SK-N-SH (cell line): ENCODE measurements at regions not wholly inside any gene's neighbourhood (a gene's known extent, or its start where the extent isn't known, plus 50 kb on each side); places are given as distances from the start of the nearest gene placed in this dataset.

Experiments used
- CTCF ChIA-PET: fragments of 300-600, 350-600 bp; formaldehyde crosslinking; extraction: SDS; loops from one replicate; lab custom pipeline; 2021; lab: Yijun Ruan, JAX
- POLR2A ChIA-PET: fragments of 350-600 bp; sonication (Branson Sonifier 250); formaldehyde crosslinking; extraction: SDS; loops from one replicate; lab custom pipeline; 2020; ENCODE audit warnings: antibody characterized with exemption, inconsistent platforms; lab: Yijun Ruan, JAX
- DNase-seq: peaks from one replicate; pipeline ENCODE4 v3.0.0; 2012
- H2AFZ ChIP-seq: fragments of 200-600 bp; sonication (generic); 2 replicates; pipeline ENCODE4 v1.8.1; 2016; ENCODE audit warnings: antibody characterized with exemption, mild to moderate bottlenecking, low read depth
- H3F3A ChIP-seq: fragments of 200-600 bp; sonication (generic); replicated peaks from 2 replicates; pipeline ENCODE3; 2016; ENCODE audit warnings: antibody characterized with exemption, mild to moderate bottlenecking; ENCODE audit not compliant: insufficient read depth
- H3K27ac ChIP-seq, 2 experiments: fragments of 200-500 bp in 1 of 2; fragments of 200-600 bp in 1 of 2; sonication (Bioruptor generic) in 1 of 2; sonication (generic), shearing (Covaris generic) in 1 of 2; 2 replicates each; pipeline versions ENCODE4 v1.5.1 to v1.6.1; 2014 to 2016; ENCODE audit warnings: low read depth in 2 of 2, inconsistent platforms in 1 of 2, low read length in 1 of 2, mild to moderate bottlenecking in 1 of 2, mixed read lengths in 1 of 2
- H3K27me3 ChIP-seq: fragments of 200-600 bp; sonication (generic), shearing (Covaris generic); 2 replicates; pipeline ENCODE4 v1.6.1; 2016; ENCODE audit warnings: mixed run types; ENCODE audit not compliant: insufficient read depth
- H3K36me3 ChIP-seq, 2 experiments: fragments of 200-500 bp in 1 of 2; fragments of 200-600 bp in 1 of 2; sonication (Bioruptor generic) in 1 of 2; sonication (generic) in 1 of 2; replicated peaks in 1 of 2; 2 replicates each; pipeline versions ENCODE3 to v1.5.1; 2014 to 2016; ENCODE audit warnings: low read length in 1 of 2, mild to moderate bottlenecking in 1 of 2; ENCODE audit not compliant: insufficient read depth in 2 of 2, control insufficient read depth in 1 of 2
- H3K4me1 ChIP-seq, 2 experiments: fragments of 200-500 bp in 1 of 2; fragments of 200-600 bp in 1 of 2; sonication (Bioruptor generic) in 1 of 2; sonication (generic), shearing (Covaris generic) in 1 of 2; 2 replicates each; pipeline versions ENCODE4 v1.5.1 to v1.6.1; 2014 to 2016; ENCODE audit warnings: low read depth in 1 of 2, low read length in 1 of 2, mixed run types in 1 of 2; ENCODE audit not compliant: insufficient read depth in 2 of 2, control insufficient read depth in 1 of 2
- H3K4me2 ChIP-seq: fragments of 200-600 bp; sonication (generic), shearing (Covaris generic); 2 replicates; pipeline ENCODE4 v1.6.1; 2017; ENCODE audit warnings: mixed run types
- H3K4me3 ChIP-seq, 2 experiments: fragments of 200-500 bp in 1 of 2; fragments of 200-600 bp in 1 of 2; sonication (Bioruptor generic) in 1 of 2; sonication (generic), shearing (Covaris generic) in 1 of 2; 2 replicates each; pipeline versions ENCODE4 v1.5.1 to v1.8.1; 2014 to 2016; ENCODE audit warnings: low read depth in 2 of 2, inconsistent platforms in 1 of 2, low read length in 1 of 2, mild to moderate bottlenecking in 1 of 2, mixed read lengths in 1 of 2, moderate library complexity in 1 of 2
- H3K79me2 ChIP-seq: fragments of 200-600 bp; sonication (generic); 2 replicates; pipeline ENCODE4 v1.8.1; 2017; ENCODE audit warnings: mild to moderate bottlenecking; ENCODE audit not compliant: insufficient read depth
- H3K9ac ChIP-seq: fragments of 200-600 bp; sonication (generic); 2 replicates; pipeline ENCODE4 v1.6.1; 2017; ENCODE audit warnings: mixed run types
- H3K9me2 ChIP-seq: fragments of 200-600 bp; sonication (generic); 2 replicates; pipeline ENCODE4 v1.6.1; 2017; ENCODE audit warnings: mixed run types
- H3K9me3 ChIP-seq: fragments of 200-600 bp; sonication (generic); 2 replicates; pipeline ENCODE4 v1.6.1; 2017; ENCODE audit warnings: mixed run types, mild to moderate bottlenecking, moderate library complexity
- H4K20me1 ChIP-seq: fragments of 200-600 bp; sonication (generic); 2 replicates; pipeline ENCODE4 v1.6.1; 2017; ENCODE audit warnings: mild to moderate bottlenecking, mixed run types; ENCODE audit not compliant: insufficient read depth
- CHD2 ChIP-seq: fragments of 150-350 bp; IDR thresholded peaks from 2 replicates; pipeline ENCODE4 v1.6.1; 2018; ENCODE audit warnings: low read length; ENCODE audit not compliant: partially characterized antibody
- ELF1 ChIP-seq: IDR thresholded peaks from 2 replicates; pipeline ENCODE4 v1.4.0; 2012
- EP300 ChIP-seq, 2 experiments: IDR thresholded peaks; 2 replicates each; pipeline versions ENCODE4 v1.4.0 to v1.6.1; 2012; ENCODE audit warnings: borderline replicate concordance in 1 of 2, low read depth in 1 of 2, low read length in 1 of 2
- EZH2phosphoT487 ChIP-seq: fragments of 200-600 bp; sonication (generic); IDR thresholded peaks from 2 replicates; pipeline ENCODE4 v1.6.1; 2017; ENCODE audit warnings: low read depth, mixed run types, mild to moderate bottlenecking, antibody characterized with exemption, moderate library complexity, borderline replicate concordance
- FOSL2 ChIP-seq: IDR thresholded peaks from 2 replicates; pipeline ENCODE4 v1.4.0; 2012; ENCODE audit warnings: low read depth, mild to moderate bottlenecking, moderate library complexity, borderline replicate concordance
- FOXJ3 ChIP-seq: sonication (generic); formaldehyde crosslinking; IDR thresholded peaks from 2 replicates; pipeline ENCODE4 v1.5.1; 2020; ENCODE audit warnings: mild to moderate bottlenecking, missing genetic modification reagents
- FOXM1 ChIP-seq: IDR thresholded peaks from 2 replicates; pipeline ENCODE4 v1.4.0; 2012; ENCODE audit warnings: low read depth, mild to moderate bottlenecking
- GATA2 ChIP-seq: sonication (generic); formaldehyde crosslinking; IDR thresholded peaks from 2 replicates; pipeline ENCODE4 v1.5.0; 2020; ENCODE audit warnings: mild to moderate bottlenecking, missing genetic modification reagents
- MEF2A ChIP-seq: IDR thresholded peaks from 2 replicates; pipeline ENCODE4 v1.4.0; 2012; ENCODE audit warnings: low read depth, borderline replicate concordance
- MXI1 ChIP-seq: IDR thresholded peaks from 2 replicates; pipeline ENCODE4 v1.6.1; 2012; ENCODE audit warnings: mild to moderate bottlenecking, low read depth, low read length, improper control_type of control experiment
- NFIC ChIP-seq: IDR thresholded peaks from 2 replicates; pipeline ENCODE4 v1.4.0; 2012; ENCODE audit warnings: borderline replicate concordance
- NRF1 ChIP-seq: IDR thresholded peaks from 2 replicates; pipeline ENCODE4 v1.6.1; 2012; ENCODE audit warnings: low read depth, mild to moderate bottlenecking, low read length
- POLR2AphosphoS5 ChIP-seq: IDR thresholded peaks from 2 replicates; pipeline ENCODE4 v1.6.1; 2012; ENCODE audit warnings: low read depth, low read length
- RAD21 ChIP-seq: IDR thresholded peaks from 2 replicates; pipeline ENCODE4 v1.6.1; 2012; ENCODE audit warnings: mild to moderate bottlenecking, low read length
- RCOR1 ChIP-seq: fragments of 150-350 bp; IDR thresholded peaks from 2 replicates; pipeline ENCODE4 v1.6.1; 2017; ENCODE audit warnings: antibody characterized with exemption, low read length
- SIN3A ChIP-seq: IDR thresholded peaks from 2 replicates; pipeline ENCODE4 v1.6.1; 2012; ENCODE audit warnings: low read depth, mild to moderate bottlenecking, low read length, moderate library complexity, borderline replicate concordance
- SMC3 ChIP-seq: IDR thresholded peaks from 2 replicates; pipeline ENCODE4 v1.6.1; 2012; ENCODE audit warnings: low read depth, low read length, improper control_type of control experiment
- TAF1 ChIP-seq: IDR thresholded peaks from 2 replicates; pipeline ENCODE4 v1.6.1; 2012; ENCODE audit warnings: low read depth, mild to moderate bottlenecking, low read length, moderate library complexity, borderline replicate concordance
- TEAD4 ChIP-seq: IDR thresholded peaks from 2 replicates; pipeline ENCODE4 v1.4.0; 2012; ENCODE audit warnings: mild to moderate bottlenecking, borderline replicate concordance; ENCODE audit not compliant: insufficient read depth
- YY1 ChIP-seq: IDR thresholded peaks from 2 replicates; pipeline ENCODE4 v1.4.0; 2012; ENCODE audit warnings: low read depth, mild to moderate bottlenecking
- WGBS: methylation state at CpG from one replicate; pipeline ENCODE4 v1.1.6; 2017; ENCODE audit warnings: low lambda C conversion rate; 5-methylcytosine and 5-hydroxymethylcytosine counted together
- TF ChIP-seq, protein P1 (sequence below): IDR thresholded peaks from 2 replicates; pipeline ENCODE4 v1.4.0; 2012; ENCODE audit warnings: low read depth, borderline replicate concordance

DNA sequence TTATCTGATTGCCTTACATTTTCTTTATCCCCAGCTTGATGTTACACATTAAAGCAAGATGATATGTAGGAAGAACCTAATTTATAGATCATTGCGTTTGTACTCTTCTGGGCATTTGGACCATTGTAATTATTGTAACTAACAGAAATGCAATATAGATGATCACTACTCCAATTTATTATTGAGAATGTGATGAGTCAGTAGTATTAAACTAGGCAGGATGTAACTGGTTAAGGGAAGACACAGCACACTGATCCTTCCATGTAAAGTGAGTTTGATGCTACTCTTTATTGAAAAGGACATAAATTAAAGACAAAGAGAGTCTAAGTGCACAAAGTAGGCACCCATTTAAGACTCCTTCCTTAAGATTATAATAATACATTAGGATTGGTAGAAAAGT is 223.8 kb downstream of the KIF2B start:
- H3K36me3 ChIP-seq = no peaks in the 10 kb centered on the region
- H3F3A ChIP-seq = no peaks in the 10 kb centered on the region
- ChIA-PET POLR2A (no interaction called here), CTCF (no interaction called here)
- H3K79me2 ChIP-seq = no peaks in the 10 kb centered on the region
- H3K9me2 ChIP-seq = 0 out of 2 replicates have a peak, but pooled peaks cover 3% of the 10 kb centered on the region
- no peak for DNase-seq
- no peaks in the 10 kb centered on the region for H4K20me1 ChIP-seq
- H3K9ac ChIP-seq = no peak overlapping the region
- no peak overlapping the region for H3K27ac ChIP-seq
- WGBS = 47% methylated on average over 1 of the region's 1 CpG
- no peaks in the 10 kb centered on the region for H3K27me3 ChIP-seq
- H3K4me3 ChIP-seq = no peak overlapping the region
- no peak overlapping the region for H3K4me2 ChIP-seq
- no peak for TF ChIP-seq SMC3
- TF ChIP-seq MEF2A = no peak
- TF ChIP-seq TEAD4 = no peak
- TF ChIP-seq GATA2 = no peak
- TF ChIP-seq NFIC = no peak
- TF ChIP-seq YY1 = no peak
- no peak for TF ChIP-seq RCOR1
- no peak for TF ChIP-seq FOXM1
- TF ChIP-seq, protein P1, sequence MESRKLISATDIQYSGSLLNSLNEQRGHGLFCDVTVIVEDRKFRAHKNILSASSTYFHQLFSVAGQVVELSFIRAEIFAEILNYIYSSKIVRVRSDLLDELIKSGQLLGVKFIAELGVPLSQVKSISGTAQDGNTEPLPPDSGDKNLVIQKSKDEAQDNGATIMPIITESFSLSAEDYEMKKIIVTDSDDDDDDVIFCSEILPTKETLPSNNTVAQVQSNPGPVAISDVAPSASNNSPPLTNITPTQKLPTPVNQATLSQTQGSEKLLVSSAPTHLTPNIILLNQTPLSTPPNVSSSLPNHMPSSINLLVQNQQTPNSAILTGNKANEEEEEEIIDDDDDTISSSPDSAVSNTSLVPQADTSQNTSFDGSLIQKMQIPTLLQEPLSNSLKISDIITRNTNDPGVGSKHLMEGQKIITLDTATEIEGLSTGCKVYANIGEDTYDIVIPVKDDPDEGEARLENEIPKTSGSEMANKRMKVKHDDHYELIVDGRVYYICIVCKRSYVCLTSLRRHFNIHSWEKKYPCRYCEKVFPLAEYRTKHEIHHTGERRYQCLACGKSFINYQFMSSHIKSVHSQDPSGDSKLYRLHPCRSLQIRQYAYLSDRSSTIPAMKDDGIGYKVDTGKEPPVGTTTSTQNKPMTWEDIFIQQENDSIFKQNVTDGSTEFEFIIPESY = no peak
- TF ChIP-seq EP300 (IDR thresholded peaks at IDR 0.05; ENCODE audit: borderline replicate concordance in 1 of 2, low read depth in 1 of 2, low read length in 1 of 2) = no peak
- no peak for TF ChIP-seq CHD2
- no peak for TF ChIP-seq NRF1
- no peak for TF ChIP-seq POLR2AphosphoS5
- H2AFZ ChIP-seq = no peak overlapping the region
- H3K9me3 ChIP-seq = peaks cover 14% of the 10 kb centered on the region
- no peaks in the 10 kb centered on the region for H3K4me1 ChIP-seq

DNA sequence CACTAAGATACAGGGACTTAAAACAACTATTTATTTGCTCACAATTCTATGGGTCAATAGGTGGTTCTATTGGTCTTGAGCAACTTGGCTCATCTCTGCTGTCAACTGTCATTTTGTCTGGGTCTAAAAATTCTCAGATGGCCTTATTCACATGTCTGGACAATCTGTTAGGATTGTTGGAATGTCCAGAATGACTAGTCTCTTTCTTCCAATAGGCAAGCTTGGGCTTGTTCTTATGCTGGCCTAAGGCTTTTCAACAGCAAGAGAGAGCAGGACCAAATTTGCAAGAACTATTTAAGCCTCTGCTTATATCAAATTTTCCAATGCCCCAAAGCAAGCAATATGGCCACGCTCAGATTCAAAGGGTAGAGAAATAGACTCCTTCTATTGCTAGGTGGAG is 240.9 kb downstream of the KIF2B start:
- no peaks in the 10 kb centered on the region for H3K79me2 ChIP-seq
- H3K27ac ChIP-seq = no peak overlapping the region
- DNase-seq = no peak
- ChIA-PET CTCF (no interaction called here), POLR2A (no interaction called here)
- peaks cover 4% of the 10 kb centered on the region; the same call in 1 of the 2 replicates for H3K9me3 ChIP-seq
- H4K20me1 ChIP-seq = no peaks in the 10 kb centered on the region
- WGBS = 19% methylated on average over 1 of the region's 1 CpG
- no peak overlapping the region for H3K4me2 ChIP-seq
- no peaks in the 10 kb centered on the region for H3F3A ChIP-seq
- H3K9ac ChIP-seq = no peak overlapping the region
- H3K9me2 ChIP-seq = no peaks in the 10 kb centered on the region
- H3K4me1 ChIP-seq = no peaks in the 10 kb centered on the region
- H2AFZ ChIP-seq = no peak overlapping the region
- TF ChIP-seq NRF1 (no peak), EZH2phosphoT487 (no peak), MXI1 (no peak), FOSL2 (no peak), RAD21 (no peak), FOXJ3 (CRISPR knock-in tag) (no peak), ELF1 (no peak), SIN3A (no peak), TAF1 (no peak)
- TF ChIP-seq, protein P1 = no peak
- no peak overlapping the region for H3K4me3 ChIP-seq
- H3K36me3 ChIP-seq = no peaks in the 10 kb centered on the region
- no peaks in the 10 kb centered on the region for H3K27me3 ChIP-seq
